ENCODE measurements at regions not wholly inside any gene's neighbourhood (a gene's known extent, or its start where the extent isn't known, plus 50 kb on each side); places are given as distances from the start of the nearest gene placed in this dataset.

DNA sequence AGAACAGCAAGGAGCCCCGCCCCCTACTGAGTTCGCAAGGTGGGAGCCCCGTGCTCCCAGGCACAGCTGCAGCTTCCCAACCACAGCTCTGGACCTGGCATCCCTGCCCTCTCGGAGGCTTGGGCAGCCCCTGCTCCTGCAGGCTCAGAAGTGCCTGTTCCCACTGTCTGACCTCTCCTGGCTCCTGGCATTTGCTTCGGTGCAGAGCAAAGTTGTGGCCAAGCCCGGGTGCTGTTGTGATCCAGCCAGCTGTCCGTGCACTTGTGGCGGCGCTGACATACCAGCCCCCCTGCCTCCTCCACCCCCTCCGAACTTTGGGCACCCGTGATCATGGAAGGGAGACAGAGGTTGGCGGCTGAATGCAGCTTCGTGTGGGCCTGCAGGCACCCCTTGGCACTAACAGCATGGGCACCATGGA is 1386.8 kb downstream of the PCDH9 start:
- TF ChIP-seq CTCF (IDR thresholded peaks at IDR 0.05) (no peak), POLR2A (IDR thresholded peaks at IDR 0.05) (no peak), POLR2AphosphoS5 (IDR thresholded peaks at IDR 0.05) (no peak)

Measured in prostate gland (tissue), 2 donors.